Prostate gland (tissue), 2 donors: ENCODE measurements at regions not wholly inside any gene's neighbourhood (a gene's known extent, or its start where the extent isn't known, plus 50 kb on each side); places are given as distances from the start of the nearest gene placed in this dataset.

Source experiments
- CTCF ChIP-seq, 4 experiments: fragments of 200-600 bp in 2 of 4; fragments of 450-650 bp in 2 of 4; sonication (generic) in 2 of 4; IDR thresholded peaks; 1 replicate in 3 of 4; 2 replicates in 1 of 4; pipeline ENCODE4 v1.5.1; 2016 to 2019; ENCODE audit warnings: antibody characterized with exemption in 4 of 4, mild to moderate bottlenecking in 2 of 4, moderate library complexity in 2 of 4
- POLR2A ChIP-seq: fragments of 450-650 bp; IDR thresholded peaks from one replicate; pipeline ENCODE4 v1.6.1; 2016; ENCODE audit warnings: antibody characterized with exemption, mild to moderate bottlenecking
- POLR2AphosphoS5 ChIP-seq: sonication (generic); formaldehyde crosslinking; IDR thresholded peaks from one replicate; pipeline ENCODE4 v1.6.1; 2017; ENCODE audit warnings: antibody characterized with exemption

GRCh38 chr9:118659011-118659410 lies 710.2 kb downstream of the BRINP1 start:
- TF ChIP-seq CTCF (IDR thresholded peaks at IDR 0.05) (no peak), POLR2A (no peak), POLR2AphosphoS5 (no peak)
